ENCODE measurements at regions not wholly inside any gene's neighbourhood (a gene's known extent, or its start where the extent isn't known, plus 50 kb on each side); places are given as distances from the start of the nearest gene placed in this dataset.

DNA sequence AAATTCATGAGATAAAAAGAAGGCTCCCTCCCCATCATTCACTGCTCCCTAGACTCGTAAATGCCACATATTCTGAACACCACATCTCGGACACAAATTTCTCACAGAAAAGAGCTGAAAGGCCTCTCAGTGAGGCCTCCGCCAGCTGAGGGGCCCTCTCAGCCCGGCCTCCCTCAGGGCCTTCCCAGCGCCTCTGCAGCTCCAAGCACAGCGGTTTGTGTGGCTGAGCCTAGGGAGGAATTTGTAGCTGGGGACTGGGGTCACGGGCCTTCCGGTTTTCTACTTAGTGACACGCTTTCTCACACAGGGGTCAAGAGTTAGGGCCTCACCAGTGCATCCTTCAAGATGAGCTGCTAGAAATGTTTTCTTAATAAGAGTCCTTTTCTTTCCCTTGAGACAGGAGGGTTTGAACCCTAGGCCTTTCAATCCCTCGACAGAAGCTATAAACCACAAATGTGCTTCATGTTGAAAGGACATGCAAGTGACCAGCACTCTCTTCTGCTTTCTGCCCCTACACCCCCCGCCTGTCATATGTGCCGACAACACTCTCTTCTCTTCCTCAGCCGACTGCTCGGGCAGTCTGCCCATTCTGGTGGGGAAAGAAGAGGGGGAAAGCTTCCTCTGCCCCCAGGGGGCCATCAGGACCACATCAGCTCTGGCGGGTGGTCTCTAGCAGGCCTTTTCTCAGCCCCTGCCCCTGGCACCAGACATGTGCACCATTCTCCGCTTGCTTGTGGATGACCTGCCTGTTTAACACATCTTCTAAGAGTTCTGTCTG lies 104.9 kb downstream of the CHIC2 start:
- no peaks in the 10 kb centered on the region for H3K9me2 ChIP-seq (ENCODE audit: insufficient read depth, low read length)
- H3K9me3 ChIP-seq (ENCODE audit: low read length) = no peaks in the 10 kb centered on the region
- no peaks in the 10 kb centered on the region for H4K20me1 ChIP-seq (ENCODE audit: insufficient read depth)
- no peak overlapping the region for H2AFZ ChIP-seq (ENCODE audit: low read depth, low read length)
- H3K27ac ChIP-seq (ENCODE audit: low read length) = no peak overlapping the region
- H3K9ac ChIP-seq (ENCODE audit: low read length) = no peak overlapping the region
- H3K27me3 ChIP-seq (ENCODE audit: insufficient read depth, low read depth, low read length) = no peaks in the 10 kb centered on the region
- H3F3A ChIP-seq (ENCODE audit: insufficient read depth, low read length, poor library complexity, severe bottlenecking) = no peaks in the 10 kb centered on the region
- no peaks in the 10 kb centered on the region for H3K79me2 ChIP-seq (replicated peaks; ENCODE audit: insufficient read depth, low read length)
- H3K36me3 ChIP-seq (ENCODE audit: insufficient read depth, low read length) = no peaks in the 10 kb centered on the region
- H3K4me3 ChIP-seq (ENCODE audit: low read length) = no peak overlapping the region
- no peak overlapping the region for H3K4me2 ChIP-seq (ENCODE audit: low read length)
- TF ChIP-seq MXI1 (conservative IDR thresholded peaks at IDR 0.05; ENCODE audit: poor library complexity, severe bottlenecking) = no peak
- TF ChIP-seq RAD21 (conservative IDR thresholded peaks at IDR 0.05) = no peak
- TF ChIP-seq REST (IDR thresholded peaks at IDR 0.05; ENCODE audit: borderline replicate concordance) = no peak
- TF ChIP-seq, protein P1, sequence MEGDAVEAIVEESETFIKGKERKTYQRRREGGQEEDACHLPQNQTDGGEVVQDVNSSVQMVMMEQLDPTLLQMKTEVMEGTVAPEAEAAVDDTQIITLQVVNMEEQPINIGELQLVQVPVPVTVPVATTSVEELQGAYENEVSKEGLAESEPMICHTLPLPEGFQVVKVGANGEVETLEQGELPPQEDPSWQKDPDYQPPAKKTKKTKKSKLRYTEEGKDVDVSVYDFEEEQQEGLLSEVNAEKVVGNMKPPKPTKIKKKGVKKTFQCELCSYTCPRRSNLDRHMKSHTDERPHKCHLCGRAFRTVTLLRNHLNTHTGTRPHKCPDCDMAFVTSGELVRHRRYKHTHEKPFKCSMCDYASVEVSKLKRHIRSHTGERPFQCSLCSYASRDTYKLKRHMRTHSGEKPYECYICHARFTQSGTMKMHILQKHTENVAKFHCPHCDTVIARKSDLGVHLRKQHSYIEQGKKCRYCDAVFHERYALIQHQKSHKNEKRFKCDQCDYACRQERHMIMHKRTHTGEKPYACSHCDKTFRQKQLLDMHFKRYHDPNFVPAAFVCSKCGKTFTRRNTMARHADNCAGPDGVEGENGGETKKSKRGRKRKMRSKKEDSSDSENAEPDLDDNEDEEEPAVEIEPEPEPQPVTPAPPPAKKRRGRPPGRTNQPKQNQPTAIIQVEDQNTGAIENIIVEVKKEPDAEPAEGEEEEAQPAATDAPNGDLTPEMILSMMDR (IDR thresholded peaks at IDR 0.05; ENCODE audit: poor library complexity, severe bottlenecking) = no peak
- TF ChIP-seq EZH2 (IDR thresholded peaks at IDR 0.05; ENCODE audit: borderline replicate concordance, insufficient read depth, low read length, poor library complexity, severe bottlenecking) = no peak
- no peak for TF ChIP-seq TAF1 (IDR thresholded peaks at IDR 0.05; ENCODE audit: low read depth)
- no peak for TF ChIP-seq SMC3 (conservative IDR thresholded peaks at IDR 0.05; ENCODE audit: poor library complexity)
- TF ChIP-seq POLR2AphosphoS5 (IDR thresholded peaks at IDR 0.05) = no peak
- no peak for TF ChIP-seq EP300 (conservative IDR thresholded peaks at IDR 0.05; ENCODE audit: poor library complexity, severe bottlenecking)

DNA sequence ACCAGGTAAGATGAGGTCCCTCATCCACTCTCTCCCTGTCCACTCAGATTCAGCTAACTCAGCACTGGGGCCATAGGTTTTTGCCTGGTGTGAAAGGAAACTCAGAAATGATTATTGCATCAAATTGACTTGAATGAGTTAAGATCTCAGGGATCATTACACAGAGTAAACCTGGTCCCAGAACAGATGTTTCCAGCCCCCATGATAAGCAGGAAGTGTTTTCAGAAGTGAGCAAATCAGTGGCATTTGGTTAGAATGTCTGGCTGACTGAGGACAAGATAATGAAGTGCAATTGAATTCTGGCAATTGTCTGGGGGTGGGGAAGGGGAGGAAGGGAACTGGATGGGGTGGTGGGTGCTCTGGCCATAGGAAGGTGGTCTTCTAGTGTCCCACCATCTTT lies 108.0 kb downstream of the CHIC2 start:
- Histone ChIP-seq H3K79me2 (replicated peaks; ENCODE audit: insufficient read depth, low read length) (no peaks in the 10 kb centered on the region), H2AFZ (ENCODE audit: low read depth, low read length) (no peak overlapping the region), H3K27ac (ENCODE audit: low read length) (no peak overlapping the region), H3K9me2 (ENCODE audit: insufficient read depth, low read length) (no peaks in the 10 kb centered on the region), H3K4me3 (ENCODE audit: low read length) (no peak overlapping the region), H3K9ac (ENCODE audit: low read length) (no peak overlapping the region), H3K36me3 (ENCODE audit: insufficient read depth, low read length) (no peaks in the 10 kb centered on the region), H3K27me3 (ENCODE audit: insufficient read depth, low read depth, low read length) (no peaks in the 10 kb centered on the region), H3K4me2 (ENCODE audit: low read length) (no peak overlapping the region), H4K20me1 (ENCODE audit: insufficient read depth) (no peaks in the 10 kb centered on the region), H3K9me3 (ENCODE audit: low read length) (no peaks in the 10 kb centered on the region), H3F3A (ENCODE audit: insufficient read depth, low read length, poor library complexity, severe bottlenecking) (no peaks in the 10 kb centered on the region)
- TF ChIP-seq POLR2AphosphoS5 (IDR thresholded peaks at IDR 0.05) (no peak), RAD21 (conservative IDR thresholded peaks at IDR 0.05) (no peak), SMC3 (conservative IDR thresholded peaks at IDR 0.05; ENCODE audit: poor library complexity) (no peak), TAF1 (IDR thresholded peaks at IDR 0.05; ENCODE audit: low read depth) (no peak), REST (IDR thresholded peaks at IDR 0.05; ENCODE audit: borderline replicate concordance) (no peak), EP300 (conservative IDR thresholded peaks at IDR 0.05; ENCODE audit: poor library complexity, severe bottlenecking) (no peak), MXI1 (conservative IDR thresholded peaks at IDR 0.05; ENCODE audit: poor library complexity, severe bottlenecking) (no peak), EZH2 (IDR thresholded peaks at IDR 0.05; ENCODE audit: borderline replicate concordance, insufficient read depth, low read length, poor library complexity, severe bottlenecking) (no peak)
- TF ChIP-seq, protein P1 (IDR thresholded peaks at IDR 0.05; ENCODE audit: poor library complexity, severe bottlenecking) = no peak
